ENCODE measurements at regions not wholly inside any gene's neighbourhood (a gene's known extent, or its start where the extent isn't known, plus 50 kb on each side); places are given as distances from the start of the nearest gene placed in this dataset.

GRCh38 chr11:39288011-39288410 lies 2171.4 kb downstream of the LRRC4C start:
- no peak for DNase-seq

- DNase-seq: no peak
Measured at GRCh38 chr11:39268176-39268690, 2191.2 kb downstream of the LRRC4C start.

- no peak for DNase-seq
Measured at GRCh38 chr11:39255648-39256047, 2203.8 kb downstream of the LRRC4C start.

DNA sequence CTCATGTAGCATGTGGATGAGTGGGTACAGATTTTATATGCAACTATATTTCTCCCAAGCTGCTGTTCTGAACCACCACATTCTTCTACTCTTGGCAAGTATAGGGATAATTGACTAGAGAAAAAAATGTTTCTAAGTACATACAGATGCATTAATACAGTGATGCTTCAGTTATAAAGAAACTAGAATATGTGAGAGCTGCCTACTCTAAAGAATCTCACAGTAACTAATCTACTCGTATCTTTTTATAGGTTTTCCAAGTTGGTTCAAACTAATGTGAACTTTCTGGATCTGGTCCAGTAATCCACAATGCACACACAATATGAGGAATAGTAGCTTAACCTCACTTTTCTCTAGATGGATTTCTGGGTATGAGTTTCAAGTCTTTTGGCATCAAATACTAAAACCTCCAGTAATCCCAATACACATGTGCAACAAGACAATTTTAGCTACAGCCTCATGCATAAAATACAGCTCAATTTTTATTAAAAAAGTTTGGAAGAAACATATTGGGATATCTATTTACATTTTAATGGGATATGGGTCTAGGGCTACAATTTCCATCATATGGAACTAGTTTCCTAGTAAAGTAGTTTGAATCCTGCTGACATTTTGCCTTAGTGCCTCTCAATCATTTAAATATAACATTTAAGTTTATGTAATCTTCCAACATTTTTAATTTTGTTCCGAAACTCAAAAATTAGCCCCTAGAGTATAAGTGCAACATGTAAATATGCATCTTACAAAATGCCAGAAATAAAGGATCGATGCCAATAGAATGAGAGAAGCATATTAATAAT lies 2209.7 kb downstream of the LRRC4C start:
- no peak for DNase-seq

- DNase-seq: no peak
Measured at GRCh38 chr11:39247570-39248137, 2211.8 kb downstream of the LRRC4C start.

DNA sequence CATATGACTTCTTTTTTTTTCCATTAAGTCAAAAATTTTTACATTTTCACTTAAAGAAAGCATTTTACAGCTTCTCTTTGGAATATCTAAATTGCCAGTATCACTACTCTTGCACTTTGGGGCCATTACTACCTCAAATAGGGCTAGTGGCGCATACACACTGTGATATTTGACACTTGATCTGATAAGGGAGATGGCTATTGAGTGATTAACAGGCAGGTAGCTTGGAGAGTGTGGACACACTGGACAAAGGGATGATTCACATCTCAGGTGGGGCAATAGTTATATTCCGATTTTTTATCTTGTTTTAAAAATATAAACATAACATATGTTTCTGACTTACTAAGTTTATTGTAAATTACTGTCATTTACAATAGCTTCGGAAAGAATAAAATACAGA lies 2219.9 kb downstream of the LRRC4C start:
- DNase-seq: no peak

DNA sequence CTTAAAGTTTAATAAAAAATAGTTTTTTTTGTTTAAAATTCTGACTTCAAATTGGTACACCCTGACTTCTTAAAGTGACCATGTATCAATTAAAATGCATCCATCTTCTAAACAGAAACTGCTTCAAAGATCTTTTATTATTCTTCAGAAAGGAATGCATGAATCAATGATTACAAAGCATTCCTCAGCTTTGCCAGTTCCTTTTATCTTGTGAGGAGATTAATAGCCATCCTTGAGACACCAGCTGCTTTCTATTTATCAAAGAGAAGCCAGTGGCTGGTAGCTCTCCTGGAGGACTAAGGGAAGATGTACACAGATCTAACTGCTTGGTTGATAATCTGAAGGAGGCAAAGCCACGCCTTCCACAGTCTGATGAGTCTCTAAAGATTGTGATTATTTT lies 2222.5 kb downstream of the LRRC4C start:
- DNase-seq: no peak

- DNase-seq: no peak
Measured at GRCh38 chr11:39221550-39222138, 2237.8 kb downstream of the LRRC4C start.

DNA sequence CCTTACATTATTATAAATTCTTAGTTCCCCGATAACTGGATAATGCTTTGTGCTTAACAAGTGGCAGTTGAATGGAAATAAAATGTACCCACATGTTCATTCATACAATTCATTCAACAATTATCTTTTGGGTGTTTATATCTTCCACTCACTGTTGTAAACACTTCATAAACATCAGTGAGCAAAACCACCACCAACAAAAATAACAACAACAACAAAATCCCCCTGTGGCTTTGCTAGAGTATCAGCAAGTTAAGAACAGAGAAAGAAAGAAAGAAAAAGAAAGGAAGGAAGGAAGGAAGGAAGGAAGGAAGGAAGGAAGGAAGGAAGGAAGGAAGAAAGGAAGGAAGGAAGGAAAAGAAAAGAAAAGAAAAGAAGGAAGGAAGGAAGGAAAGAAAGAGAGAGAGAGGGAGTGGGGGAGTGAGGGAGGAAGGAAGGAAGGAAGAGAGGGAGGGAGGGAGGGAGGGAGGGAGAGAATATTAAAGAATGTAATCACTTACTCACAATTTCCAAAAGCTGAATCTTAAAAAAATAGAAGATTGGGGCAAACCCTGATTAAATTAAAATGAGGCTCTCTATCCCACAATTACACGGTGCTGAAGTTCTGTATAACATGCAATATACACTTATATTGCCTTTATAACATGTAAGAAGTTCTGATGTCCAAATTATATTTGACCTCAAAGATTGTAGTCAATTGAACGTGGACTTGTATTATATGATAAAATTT lies 2238.8 kb downstream of the LRRC4C start:
- no peak for DNase-seq

DNA sequence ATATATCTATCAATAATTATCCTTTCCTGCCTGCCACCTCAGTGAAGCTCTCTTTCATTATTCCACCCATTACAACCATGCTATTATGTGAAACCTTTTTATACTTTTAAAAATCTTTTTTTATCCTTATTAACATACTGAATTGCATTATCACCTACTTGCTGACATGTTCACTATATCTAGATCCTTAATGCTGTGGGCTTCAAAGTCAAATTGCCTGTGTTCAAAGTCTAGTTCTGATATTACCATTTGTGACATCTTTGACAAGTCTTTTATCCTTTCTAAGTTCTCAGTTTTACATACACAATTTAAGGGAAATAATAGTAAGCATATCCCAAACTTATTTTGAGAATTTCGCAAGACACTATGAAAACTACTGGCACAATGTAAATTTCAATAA lies 2239.4 kb downstream of the LRRC4C start:
- no peak for DNase-seq

- DNase-seq: peak; percentile 4
Measured at GRCh38 chr11:39209981-39210380, 2249.5 kb downstream of the LRRC4C start.

GRCh38 chr11:39205236-39205995 lies 2254.0 kb downstream of the LRRC4C start:
- DNase-seq: no peak

- no peak for DNase-seq
Measured at GRCh38 chr11:39192671-39193070, 2266.8 kb downstream of the LRRC4C start.

DNA sequence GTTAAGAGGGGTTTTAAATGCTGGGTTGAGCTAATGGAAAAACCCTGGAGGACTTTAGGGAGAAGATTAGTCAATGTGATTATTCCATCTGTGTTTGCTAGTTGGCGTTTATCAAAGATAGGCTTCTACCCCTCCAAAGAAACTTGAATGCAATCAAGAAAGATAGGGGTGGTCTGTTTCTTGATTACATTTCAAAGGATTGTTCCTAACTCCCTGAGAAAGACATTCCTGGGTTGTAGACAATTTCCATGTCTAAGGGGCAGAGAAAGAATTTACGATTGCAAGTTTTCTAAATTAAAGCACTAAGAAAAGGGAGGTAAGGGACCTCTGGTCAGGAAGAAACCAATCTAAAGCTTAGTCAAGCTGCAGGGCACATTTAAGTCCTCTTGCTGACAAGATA lies 2268.7 kb downstream of the LRRC4C start:
- no peak for DNase-seq

GRCh38 chr11:39177678-39178077 lies 2281.8 kb downstream of the LRRC4C start:
- no peak for DNase-seq

- no peak for DNase-seq
Measured at GRCh38 chr11:39174965-39175364, 2284.5 kb downstream of the LRRC4C start.

DNA sequence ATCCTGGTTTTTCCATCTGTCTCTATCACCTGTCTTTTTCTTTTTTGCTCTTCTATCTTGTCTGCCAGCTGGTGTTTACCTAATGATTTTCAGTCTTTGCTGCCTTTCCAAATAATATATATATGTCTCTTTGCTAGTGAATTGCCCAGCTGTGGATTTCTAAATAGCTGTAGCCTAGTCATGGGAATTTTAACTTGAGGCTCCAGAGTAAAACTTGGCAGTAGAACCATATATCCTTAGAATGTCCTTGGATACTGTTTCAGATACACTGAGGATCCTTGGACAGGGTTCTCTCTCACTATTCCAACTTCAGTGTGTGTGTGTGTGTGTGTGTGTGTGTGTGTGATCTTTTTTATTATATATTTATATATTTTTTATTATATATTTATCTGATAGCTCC lies 2285.3 kb downstream of the LRRC4C start:
- DNase-seq: no peak

DNA sequence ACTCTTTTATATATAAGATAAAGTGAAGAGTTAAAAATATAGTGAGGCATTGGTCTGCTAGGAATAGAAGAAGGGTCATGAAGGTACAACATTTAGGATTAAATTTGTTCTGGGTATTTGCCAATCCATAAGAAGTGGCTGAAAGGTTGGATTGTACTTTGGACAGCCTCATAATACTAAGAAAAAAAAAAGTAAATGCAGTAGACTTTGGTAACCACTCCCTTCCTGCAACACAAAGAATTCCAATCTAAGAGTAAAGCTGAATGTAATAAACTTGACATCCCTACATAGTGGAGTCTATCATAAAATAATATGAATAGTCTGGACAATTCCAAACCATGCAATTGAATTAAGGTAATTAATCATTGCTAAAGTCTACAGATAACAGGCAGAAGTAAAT lies 2294.4 kb downstream of the LRRC4C start:
- no peak for DNase-seq

GRCh38 chr11:39149214-39149613 lies 2310.2 kb downstream of the LRRC4C start:
- no peak for DNase-seq

DNA sequence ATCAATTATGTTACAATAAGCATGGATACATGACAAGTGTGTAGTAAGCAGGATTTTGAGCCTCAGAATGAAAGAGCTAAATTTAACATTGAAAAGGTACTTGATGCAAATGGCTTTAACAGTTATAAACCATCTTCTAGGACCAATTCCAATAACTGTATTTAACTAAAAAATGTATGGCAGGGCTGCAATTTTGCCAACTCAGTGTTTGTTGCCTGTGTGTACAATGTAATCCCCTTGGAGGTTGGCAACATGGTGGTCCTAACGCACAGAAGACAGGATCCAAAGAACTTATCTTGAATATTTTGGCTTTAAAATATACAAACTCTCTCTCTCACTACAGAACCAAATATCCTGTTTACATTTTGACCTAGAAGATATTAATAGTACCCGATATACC lies 2314.1 kb downstream of the LRRC4C start:
- no peak for DNase-seq

DNA sequence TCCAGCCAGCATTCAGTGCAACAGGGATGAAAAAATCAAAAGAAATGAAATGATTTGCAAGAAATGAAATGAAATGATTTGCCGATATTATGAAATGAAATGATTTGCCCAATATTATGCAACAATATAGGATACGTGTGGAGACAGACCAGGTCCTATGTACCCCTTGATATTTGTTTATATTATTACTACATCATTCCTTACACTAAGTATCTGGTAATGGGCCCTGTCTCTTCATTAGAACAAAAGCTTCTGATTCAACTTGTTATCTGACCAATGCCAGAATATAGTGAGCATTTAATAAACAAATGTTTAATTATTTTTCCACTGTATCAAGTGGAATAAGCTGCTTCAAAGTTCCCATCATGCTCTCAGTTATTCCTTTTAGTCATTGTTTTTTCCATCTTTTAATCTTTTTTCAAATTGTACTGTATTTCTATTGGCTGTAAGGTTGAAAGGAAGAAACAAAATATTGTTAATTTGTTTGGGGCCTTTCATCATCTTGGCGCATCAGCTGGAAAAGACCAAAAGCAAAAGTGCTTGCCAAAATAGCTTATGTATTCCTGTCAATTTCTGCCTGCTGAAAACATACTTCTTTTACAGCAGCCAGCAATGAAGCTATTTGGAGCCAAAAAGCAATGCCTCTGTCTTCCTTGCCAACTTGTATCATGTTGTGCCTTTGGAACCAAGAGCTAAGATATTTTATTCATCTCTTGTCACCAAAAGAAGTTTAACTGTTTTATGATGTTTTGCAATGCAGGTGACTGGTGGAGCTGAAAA lies 2314.9 kb downstream of the LRRC4C start:
- DNase-seq: no peak

GRCh38 chr11:39139581-39139980 lies 2319.9 kb downstream of the LRRC4C start:
- DNase-seq: no peak
